ENCODE measurements at regions not wholly inside any gene's neighbourhood (a gene's known extent, or its start where the extent isn't known, plus 50 kb on each side); places are given as distances from the start of the nearest gene placed in this dataset.

GRCh38 chr6:8181160-8181881 is 79.0 kb upstream of the EEF1E1 start:
- TF ChIP-seq CTCF (conservative IDR thresholded peaks at IDR 0.05; ENCODE audit: low read depth in 2 of 2), result no peak
- no peak for TF ChIP-seq POLR2AphosphoS5 (IDR thresholded peaks at IDR 0.05; ENCODE audit: low read depth)
- no peak for TF ChIP-seq JUNB (IDR thresholded peaks at IDR 0.05; ENCODE audit: unreplicated experiment)
- TF ChIP-seq EZH2 (IDR thresholded peaks at IDR 0.05; ENCODE audit: low read depth, unreplicated experiment), result no peak
- no peak for TF ChIP-seq CREB1 (CRISPR knock-in tag; IDR thresholded peaks at IDR 0.05; ENCODE audit: low read depth)
- no peak for TF ChIP-seq EZH2phosphoT487 (IDR thresholded peaks at IDR 0.05; ENCODE audit: unreplicated experiment)
- TF ChIP-seq ZNF114 (CRISPR knock-in tag; IDR thresholded peaks at IDR 0.05), result no peak

All from GM23338 (cell line).